ENCODE measurements at regions not wholly inside any gene's neighbourhood (a gene's known extent, or its start where the extent isn't known, plus 50 kb on each side); places are given as distances from the start of the nearest gene placed in this dataset.

GRCh38 chr18:41829647-41830516, 125.2 kb upstream of the PIK3C3 start:
- no peak for DNase-seq (ENCODE audit: low read depth, low spot score)

DNA sequence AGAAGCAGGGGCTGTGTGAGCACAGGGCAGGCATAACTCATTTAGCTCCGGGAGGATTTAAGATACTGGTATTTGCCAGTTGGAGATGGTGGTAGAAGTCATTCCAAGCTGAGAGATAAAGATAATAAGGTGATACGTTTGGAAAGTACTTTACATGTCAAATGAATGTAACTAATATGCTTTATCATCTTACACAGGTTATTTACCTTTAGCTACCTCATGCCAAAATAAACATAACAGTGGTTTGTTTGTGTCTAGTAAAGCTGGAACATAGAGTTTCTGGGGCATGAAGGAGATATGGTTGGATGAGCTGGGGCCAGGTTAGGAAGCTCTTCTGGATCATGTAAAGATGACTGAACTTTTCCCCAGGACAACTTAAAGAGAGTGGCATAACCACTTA, 126.9 kb upstream of the PIK3C3 start:
- no peak for DNase-seq (ENCODE audit: low read depth, low spot score)

GRCh38 chr18:41820784-41821183, 134.2 kb upstream of the PIK3C3 start:
- no peak for DNase-seq (ENCODE audit: low read depth, low spot score)

DNA sequence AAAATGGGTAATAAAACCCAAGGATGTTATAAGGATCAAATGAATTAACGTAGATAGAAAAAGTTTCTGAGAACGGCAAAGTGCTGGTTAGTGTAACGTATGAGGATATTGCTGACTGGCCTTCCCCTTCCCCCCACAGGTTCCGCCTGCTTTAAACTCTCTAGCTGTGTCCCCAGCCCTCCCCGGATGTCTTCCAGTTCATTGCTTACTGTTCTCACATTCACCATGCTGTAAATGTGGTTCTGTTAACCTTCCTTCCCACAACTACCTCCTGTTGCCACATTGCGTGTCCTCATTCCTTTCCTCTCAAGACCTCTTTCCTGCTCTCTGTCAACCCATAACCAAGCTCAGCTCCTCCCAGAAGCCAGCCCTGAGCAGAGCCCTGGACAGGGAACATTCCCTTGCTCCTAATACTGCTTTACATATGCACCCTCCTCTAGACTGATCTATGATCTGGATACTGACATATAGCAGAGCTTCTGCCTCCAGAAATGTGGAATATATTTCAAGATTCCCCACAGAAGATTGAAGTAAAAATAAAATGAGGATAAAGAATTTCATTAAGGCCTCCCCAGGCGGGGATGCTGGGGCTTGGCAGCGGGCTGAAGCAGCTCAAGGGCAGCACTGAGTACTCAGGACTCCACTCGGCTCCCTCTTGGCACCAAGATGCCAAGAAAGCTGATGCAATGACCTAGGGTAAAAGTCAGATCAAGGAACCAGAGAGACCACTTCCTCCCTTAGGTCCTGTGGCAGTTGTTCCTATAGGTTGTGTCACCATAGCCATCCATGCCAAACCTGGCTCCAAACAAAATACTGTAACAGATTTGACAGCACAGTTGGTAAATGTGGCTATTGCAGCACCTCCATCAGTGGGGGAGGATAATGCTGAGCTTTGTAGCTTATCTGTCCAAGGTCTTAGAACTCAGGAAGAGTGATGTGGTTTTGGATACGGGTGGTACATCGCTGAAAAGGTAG, 136.4 kb upstream of the PIK3C3 start:
- DNase-seq (ENCODE audit: low read depth, low spot score): no peak

- DNase-seq (ENCODE audit: low read depth, low spot score): no peak
Measured at GRCh38 chr18:41814651-41815050, 140.4 kb upstream of the PIK3C3 start.

GRCh38 chr18:41809652-41810051, 145.4 kb upstream of the PIK3C3 start:
- no peak for DNase-seq (ENCODE audit: low read depth, low spot score)

GRCh38 chr18:41805341-41805740, 149.7 kb upstream of the PIK3C3 start:
- DNase-seq (ENCODE audit: low read depth, low spot score): no peak

GRCh38 chr18:41798879-41799278, 156.2 kb upstream of the PIK3C3 start:
- no peak for DNase-seq (ENCODE audit: low read depth, low spot score)

- DNase-seq (ENCODE audit: low read depth, low spot score): no peak
Measured at GRCh38 chr18:41790687-41791086, 164.3 kb upstream of the PIK3C3 start.

DNA sequence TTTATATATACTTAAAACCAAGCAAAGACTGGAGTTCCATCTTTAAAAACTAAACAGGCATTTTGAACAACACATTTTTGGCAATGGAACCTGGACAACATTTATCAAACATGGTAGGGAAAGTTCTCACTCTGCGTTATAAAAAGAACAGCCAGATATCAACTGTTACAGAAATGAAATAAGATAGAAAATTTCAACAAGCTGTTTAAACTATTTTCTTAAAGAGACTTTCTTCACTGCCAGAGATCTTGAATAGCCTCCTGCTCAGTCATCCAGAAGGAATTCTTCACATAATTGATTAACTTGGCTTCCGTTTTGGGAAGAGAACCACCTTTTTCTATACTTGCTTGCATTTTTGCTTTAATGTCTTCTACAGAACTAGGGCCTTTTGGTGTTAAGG, 166.0 kb upstream of the PIK3C3 start:
- DNase-seq (ENCODE audit: low read depth, low spot score): no peak

GRCh38 chr18:41783879-41784278, 171.2 kb upstream of the PIK3C3 start:
- no peak for DNase-seq (ENCODE audit: low read depth, low spot score)

DNA sequence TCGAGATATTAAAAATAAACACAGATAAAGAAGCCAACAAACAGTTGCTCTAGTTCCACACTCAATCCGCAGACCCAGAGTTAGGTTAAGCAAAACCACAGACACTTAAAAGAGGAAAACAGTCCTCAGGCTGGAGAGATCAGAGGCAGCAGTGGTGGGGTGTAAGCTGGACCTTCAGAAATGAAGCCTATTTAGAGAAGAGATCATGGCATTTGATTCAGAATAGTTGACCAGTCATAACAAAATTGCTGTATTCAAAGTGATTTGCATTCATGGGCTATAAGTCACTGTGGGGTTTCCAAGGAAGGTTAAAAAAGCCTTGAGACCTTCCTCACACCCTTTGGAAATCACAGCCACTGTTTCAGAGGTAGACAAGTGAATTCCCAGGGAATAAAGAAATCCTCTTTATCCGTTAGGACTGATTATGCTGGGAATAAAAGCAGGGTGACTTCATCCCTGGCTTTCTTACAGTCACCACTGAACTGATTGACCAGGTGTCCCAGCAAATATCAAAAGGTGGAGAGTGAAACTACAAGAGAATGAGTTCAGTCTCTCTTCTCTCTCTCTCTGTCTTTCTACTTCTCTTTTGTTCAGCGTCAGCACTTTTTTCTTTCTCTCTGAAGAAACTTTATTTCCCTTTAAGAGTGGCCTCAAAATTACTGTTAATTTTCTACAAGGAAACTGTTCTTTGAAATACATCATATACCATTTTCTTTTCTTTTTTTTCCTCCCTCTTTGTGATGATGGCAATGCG, 171.8 kb upstream of the PIK3C3 start:
- DNase-seq (ENCODE audit: low read depth, low spot score): no peak

- DNase-seq (ENCODE audit: low read depth, low spot score): no peak
Measured at GRCh38 chr18:41771973-41772372, 183.1 kb upstream of the PIK3C3 start.

DNA sequence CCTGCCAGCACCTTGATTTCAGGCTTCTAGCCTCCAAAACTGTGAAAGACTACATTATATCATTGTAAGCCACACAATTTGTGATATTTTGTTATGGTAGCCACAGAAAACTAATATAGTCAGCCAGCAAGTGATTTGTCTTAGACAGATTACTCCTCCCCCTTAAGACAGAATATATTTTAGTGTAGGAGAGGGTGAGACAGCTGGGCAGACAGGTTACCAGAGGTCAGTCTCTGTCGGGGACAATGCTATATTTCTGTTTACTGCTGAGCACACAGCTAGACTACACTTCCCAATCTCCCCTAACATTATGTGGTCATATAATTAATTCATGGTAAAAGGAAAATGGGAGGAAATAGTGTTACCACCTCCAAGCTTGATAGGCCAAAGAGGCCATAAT, 185.8 kb upstream of the PIK3C3 start:
- no peak for DNase-seq (ENCODE audit: low read depth, low spot score)

DNA sequence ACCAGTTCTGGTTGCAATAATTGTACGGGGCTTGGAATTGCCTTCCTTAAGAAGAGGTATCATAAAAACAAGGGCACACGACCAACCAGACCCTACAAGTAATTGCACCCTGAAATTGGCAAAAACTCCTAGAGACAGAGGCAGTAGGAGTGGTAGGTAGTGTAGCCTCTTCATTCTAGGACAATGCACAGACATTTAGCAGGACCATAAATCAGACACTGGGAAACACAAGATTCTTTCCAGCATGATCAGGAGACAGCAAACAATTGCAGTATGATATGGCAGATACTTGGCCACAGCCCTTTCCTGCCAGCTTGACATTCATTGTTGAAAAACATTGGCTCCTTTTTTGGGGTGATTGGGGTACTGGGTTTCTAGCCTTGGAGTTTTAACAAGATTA, 186.6 kb upstream of the PIK3C3 start:
- DNase-seq (ENCODE audit: low read depth, low spot score): no peak

- DNase-seq (ENCODE audit: low read depth, low spot score): no peak
Measured at GRCh38 chr18:41767960-41768359, 187.1 kb upstream of the PIK3C3 start.

- no peak for DNase-seq (ENCODE audit: low read depth, low spot score)
Measured at GRCh38 chr18:41765460-41765859, 189.6 kb upstream of the PIK3C3 start.

DNA sequence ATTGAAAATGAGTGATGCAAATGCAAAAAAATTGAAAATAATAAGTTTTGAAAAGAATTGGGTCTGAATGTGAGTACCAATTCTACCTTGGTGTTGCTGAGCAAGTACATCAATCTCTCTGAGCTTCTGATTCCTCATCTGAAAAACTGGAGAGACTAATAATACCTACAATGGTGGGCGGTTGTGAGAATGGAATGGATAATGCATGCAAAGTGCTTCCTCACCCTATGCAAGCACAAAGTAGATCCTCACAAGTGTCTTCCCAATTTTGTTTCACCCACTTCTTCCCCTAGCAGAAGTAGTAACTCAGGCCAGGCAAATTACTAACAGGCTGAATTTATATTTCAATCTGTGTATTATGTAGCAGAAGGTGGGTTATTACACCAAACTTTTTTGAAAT, 191.7 kb upstream of the PIK3C3 start:
- DNase-seq (ENCODE audit: low read depth, low spot score): no peak

- no peak for DNase-seq (ENCODE audit: low read depth, low spot score)
Measured at GRCh38 chr18:41761333-41762018, 193.6 kb upstream of the PIK3C3 start.

- no peak for DNase-seq (ENCODE audit: low read depth, low spot score)
Measured at GRCh38 chr18:41758534-41758933, 196.5 kb upstream of the PIK3C3 start.

DNA sequence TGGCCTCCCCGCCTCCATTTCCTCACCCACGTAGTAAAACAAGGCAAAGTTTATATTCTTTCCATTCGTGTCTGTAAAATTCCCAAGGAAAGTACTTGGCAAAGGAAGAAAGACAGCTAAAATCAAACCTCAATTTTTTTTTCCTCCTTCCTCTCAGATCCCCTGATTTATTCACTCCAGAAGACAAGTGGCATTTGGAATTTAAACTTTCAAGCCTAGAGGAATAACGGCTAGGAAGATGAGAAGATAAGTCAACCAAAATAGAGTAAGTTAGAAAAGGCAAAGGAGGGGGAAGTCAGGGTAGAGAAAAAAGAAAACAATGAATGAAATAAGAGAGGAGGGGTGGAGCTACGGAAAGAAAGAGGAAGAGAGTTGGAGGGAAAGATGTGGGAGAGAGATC, 198.9 kb upstream of the PIK3C3 start:
- no peak for DNase-seq (ENCODE audit: low read depth, low spot score)
